Adrenal gland (tissue), 5 donors: ENCODE measurements at regions not wholly inside any gene's neighbourhood (a gene's known extent, or its start where the extent isn't known, plus 50 kb on each side); places are given as distances from the start of the nearest gene placed in this dataset.

Experiments used
- POLR2A ChIP-seq, 2 donors: fragments of 450-650 bp; IDR thresholded peaks; one replicate each; pipeline ENCODE4 v1.6.1; 2017; ENCODE audit warnings: antibody characterized with exemption in 2 of 2, mild to moderate bottlenecking in 2 of 2, moderate library complexity in 1 of 2
- TF ChIP-seq, protein P1 (sequence below), 6 experiments: fragments of 450-650 bp in 4 of 6; fragments of 200-600 bp in 2 of 6; sonication (generic) in 1 of 6; IDR thresholded peaks; 1 replicate in 5 of 6; 2 replicates in 1 of 6; pipeline versions ENCODE4 v1.5.1 to v1.8.0; 2016 to 2021; ENCODE audit warnings: antibody characterized with exemption in 6 of 6, mild to moderate bottlenecking in 2 of 6, moderate library complexity in 1 of 6
- donor health status: DM: no; HTN: no; CAD: no.

DNA sequence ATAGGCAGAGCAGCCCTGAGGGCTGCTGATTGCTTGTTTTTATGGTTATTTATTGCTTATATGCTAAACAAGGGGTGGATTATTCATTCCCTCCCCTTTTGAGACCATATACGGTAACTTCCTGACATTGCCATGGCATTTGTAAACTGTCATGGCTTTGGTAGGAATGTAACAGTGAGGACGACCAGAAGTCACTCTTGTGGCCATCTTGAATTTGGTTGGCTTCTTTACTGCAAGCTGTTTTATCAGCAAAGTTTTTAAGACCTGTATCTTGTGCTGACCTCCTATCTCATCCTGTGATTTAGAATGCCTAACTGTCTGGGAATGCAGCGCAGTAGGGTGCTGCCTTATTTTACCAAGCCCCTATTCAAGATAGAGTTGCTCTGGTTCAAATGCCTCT is 531.8 kb upstream of the PRMT6 start:
- TF ChIP-seq, protein P1, sequence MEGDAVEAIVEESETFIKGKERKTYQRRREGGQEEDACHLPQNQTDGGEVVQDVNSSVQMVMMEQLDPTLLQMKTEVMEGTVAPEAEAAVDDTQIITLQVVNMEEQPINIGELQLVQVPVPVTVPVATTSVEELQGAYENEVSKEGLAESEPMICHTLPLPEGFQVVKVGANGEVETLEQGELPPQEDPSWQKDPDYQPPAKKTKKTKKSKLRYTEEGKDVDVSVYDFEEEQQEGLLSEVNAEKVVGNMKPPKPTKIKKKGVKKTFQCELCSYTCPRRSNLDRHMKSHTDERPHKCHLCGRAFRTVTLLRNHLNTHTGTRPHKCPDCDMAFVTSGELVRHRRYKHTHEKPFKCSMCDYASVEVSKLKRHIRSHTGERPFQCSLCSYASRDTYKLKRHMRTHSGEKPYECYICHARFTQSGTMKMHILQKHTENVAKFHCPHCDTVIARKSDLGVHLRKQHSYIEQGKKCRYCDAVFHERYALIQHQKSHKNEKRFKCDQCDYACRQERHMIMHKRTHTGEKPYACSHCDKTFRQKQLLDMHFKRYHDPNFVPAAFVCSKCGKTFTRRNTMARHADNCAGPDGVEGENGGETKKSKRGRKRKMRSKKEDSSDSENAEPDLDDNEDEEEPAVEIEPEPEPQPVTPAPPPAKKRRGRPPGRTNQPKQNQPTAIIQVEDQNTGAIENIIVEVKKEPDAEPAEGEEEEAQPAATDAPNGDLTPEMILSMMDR (IDR thresholded peaks at IDR 0.05): no peak
- TF ChIP-seq POLR2A (IDR thresholded peaks at IDR 0.05): no peak
